Astrocyte of the cerebellum (primary cell): ENCODE measurements at regions not wholly inside any gene's neighbourhood (a gene's known extent, or its start where the extent isn't known, plus 50 kb on each side); places are given as distances from the start of the nearest gene placed in this dataset.

ENCODE experiments used
- DNase-seq: peaks from one replicate; pipeline ENCODE4 v3.0.0-alpha.2; 2011; ENCODE audit warnings: low read depth
- H3K4me3 ChIP-seq: 2 replicates; pipeline ENCODE4 v1.5.1; 2011; ENCODE audit warnings: mild to moderate bottlenecking, low read depth, low read length, moderate library complexity
- in situ Hi-C: cut with HindIII; loops from 2 replicates; pipeline ENCODE4 v1.10.0; 2017; ENCODE audit warnings: low sequenced_read_pairs
- TF ChIP-seq, protein P1 (sequence below): IDR thresholded peaks from 2 replicates; pipeline ENCODE4 v1.5.1; 2012; ENCODE audit warnings: low read length, low read depth, moderate library complexity, mild to moderate bottlenecking; ENCODE audit errors: missing control alignments

DNA sequence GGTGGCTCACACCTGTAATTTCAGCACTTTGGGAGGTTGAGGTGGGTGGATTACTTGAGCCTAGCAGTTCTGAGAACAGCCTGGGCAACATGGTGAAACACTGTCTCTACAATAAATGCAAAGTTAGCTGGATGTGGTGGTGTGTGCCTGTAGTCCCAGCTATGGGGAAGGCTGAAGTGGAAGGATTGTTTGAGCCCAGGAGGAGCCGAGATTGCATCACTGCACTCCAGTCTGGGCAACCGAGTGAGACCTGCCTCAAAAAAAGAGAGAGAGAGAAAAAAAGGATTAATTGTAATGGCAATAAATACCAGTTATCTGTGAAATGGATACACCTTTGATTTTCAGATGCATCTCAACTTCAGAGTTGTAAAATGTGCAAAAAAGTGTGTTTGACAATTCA is 58.8 kb downstream of the SPRY1 start:
- TF ChIP-seq, protein P1, sequence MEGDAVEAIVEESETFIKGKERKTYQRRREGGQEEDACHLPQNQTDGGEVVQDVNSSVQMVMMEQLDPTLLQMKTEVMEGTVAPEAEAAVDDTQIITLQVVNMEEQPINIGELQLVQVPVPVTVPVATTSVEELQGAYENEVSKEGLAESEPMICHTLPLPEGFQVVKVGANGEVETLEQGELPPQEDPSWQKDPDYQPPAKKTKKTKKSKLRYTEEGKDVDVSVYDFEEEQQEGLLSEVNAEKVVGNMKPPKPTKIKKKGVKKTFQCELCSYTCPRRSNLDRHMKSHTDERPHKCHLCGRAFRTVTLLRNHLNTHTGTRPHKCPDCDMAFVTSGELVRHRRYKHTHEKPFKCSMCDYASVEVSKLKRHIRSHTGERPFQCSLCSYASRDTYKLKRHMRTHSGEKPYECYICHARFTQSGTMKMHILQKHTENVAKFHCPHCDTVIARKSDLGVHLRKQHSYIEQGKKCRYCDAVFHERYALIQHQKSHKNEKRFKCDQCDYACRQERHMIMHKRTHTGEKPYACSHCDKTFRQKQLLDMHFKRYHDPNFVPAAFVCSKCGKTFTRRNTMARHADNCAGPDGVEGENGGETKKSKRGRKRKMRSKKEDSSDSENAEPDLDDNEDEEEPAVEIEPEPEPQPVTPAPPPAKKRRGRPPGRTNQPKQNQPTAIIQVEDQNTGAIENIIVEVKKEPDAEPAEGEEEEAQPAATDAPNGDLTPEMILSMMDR = no peak
- no peak for DNase-seq
- in situ Hi-C loops = no loop called here
- no peak overlapping the region for H3K4me3 ChIP-seq

DNA sequence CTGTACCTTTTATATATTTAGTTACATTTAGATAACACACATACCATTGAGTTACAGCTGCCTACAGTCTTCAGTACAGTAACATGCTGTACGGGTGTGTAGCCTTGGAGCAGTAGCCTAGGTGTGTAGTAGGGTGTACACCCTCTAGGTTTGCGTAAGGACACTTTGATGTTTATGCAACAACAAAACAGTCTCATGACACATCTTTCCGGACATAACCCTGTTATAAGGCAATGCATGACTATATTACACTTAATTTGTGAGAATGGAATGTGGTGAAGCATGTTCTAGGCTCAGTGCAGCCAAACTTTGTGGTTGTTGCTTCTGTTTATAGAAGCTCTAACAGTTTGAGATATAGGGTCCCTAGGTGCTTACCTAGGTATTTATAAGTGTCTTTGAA is 65.4 kb downstream of the SPRY1 start:
- TF ChIP-seq, protein P1 = no peak
- in situ Hi-C loops = no loop called here
- no peak overlapping the region for H3K4me3 ChIP-seq
- no peak for DNase-seq

DNA sequence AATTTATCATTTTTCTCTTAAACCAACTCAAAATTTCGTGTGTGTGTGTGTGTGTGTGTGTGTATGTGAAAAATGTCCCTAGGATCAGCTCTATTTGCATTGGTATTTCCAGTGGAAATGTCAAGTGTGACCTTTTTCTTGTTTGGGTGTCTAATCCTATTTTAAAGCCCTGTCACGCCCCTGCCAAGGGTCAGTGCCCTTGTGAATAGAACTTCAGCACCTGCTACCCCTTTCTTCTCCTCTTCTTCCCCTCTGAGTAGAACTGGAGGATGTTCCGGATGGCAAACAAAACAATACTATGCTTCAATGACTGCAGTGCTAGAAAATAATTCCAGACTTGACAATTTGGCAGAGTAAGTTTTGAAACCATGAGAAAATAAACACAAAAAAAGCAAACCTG is 67.3 kb downstream of the SPRY1 start:
- no peak overlapping the region for H3K4me3 ChIP-seq
- DNase-seq = no peak
- in situ Hi-C loops = no loop called here
- TF ChIP-seq, protein P1 = no peak

DNA sequence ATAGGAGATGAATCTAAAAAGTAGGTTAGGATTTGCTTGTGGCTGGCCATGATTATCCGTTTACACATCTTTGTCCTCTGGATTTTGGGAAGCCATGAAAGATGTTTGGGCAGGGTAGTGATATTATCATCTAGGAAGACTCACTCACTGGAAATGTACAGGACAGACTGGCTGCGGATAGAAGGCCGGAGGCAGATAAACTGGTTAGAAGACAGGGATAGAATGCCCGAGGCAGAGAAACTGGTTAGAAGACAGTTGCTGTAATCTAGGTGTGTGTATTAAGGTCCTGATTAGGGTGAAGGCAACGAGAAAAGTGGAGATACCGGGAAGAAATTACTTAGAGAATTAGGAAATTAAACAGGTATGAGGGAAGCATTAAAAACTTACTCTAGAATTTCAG is 68.8 kb downstream of the SPRY1 start:
- no peak overlapping the region for H3K4me3 ChIP-seq
- DNase-seq = no peak
- in situ Hi-C loops = no loop called here
- TF ChIP-seq, protein P1 = no peak

DNA sequence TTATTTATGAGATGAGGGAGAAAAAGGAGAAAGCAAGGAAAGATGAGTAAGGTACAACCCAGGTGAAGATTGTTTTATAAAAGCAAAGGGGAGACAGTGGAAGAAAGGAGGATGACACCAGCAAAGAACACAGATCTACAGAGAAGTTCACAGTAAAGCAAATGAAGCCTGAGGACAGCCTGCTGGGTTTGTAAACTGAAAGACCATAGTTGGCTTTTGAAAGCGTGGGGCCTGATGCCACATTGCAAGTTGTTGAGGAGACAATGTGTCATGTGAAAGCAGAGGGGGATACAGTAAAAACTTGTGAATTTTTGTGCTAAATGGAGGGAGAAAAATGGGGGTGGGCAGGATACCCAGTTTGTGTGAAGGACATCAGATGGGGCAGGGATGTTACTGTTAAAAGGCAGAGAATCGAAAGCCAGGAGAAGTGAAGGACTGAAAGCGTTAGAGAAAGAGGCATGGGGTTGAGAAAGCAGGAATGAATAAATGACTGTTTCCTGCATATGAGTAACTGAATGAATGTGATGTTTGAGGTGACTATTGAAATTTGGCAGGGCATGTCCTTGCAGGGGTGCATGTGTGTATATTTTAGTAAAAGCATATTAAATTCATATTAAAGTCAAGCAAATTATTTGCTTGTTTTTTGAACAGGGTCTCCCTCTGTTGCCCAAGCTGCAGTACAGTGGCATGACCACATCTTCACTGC is 69.6 kb downstream of the SPRY1 start:
- in situ Hi-C loops = no loop called here
- DNase-seq = no peak
- TF ChIP-seq, protein P1 = no peak
- H3K4me3 ChIP-seq = no peak overlapping the region

DNA sequence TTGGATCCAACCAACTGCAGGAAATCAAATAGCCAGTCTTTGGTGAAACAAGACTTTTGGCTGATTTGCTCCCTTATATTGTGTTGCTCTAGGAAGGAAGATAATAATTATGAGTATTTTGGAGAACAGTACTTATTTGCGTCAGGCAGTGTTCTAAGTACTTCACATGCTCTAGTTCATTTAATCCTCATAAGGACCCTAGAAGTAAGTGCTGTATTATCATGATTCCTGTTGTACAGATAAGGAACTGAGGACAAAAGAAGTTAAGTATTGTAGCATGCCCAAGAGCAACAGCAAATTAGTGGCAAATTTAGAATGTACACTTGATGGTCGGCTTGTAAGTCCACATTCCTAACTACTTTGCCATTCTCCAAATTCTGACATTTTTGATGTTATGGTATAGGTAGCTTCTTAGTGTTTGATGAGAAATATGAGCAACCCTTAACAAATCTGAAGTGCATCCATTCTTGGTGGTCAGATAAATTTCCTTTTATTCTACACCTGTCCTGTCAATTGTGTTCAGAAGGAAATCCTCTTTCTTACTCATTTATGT is 72.0 kb downstream of the SPRY1 start:
- in situ Hi-C loops = no loop called here
- TF ChIP-seq, protein P1 = no peak
- DNase-seq = no peak
- H3K4me3 ChIP-seq = no peak overlapping the region
